A673 (cell line): ENCODE measurements at regions not wholly inside any gene's neighbourhood (a gene's known extent, or its start where the extent isn't known, plus 50 kb on each side); places are given as distances from the start of the nearest gene placed in this dataset.

ENCODE experiments used
- CTCF ChIP-seq: fragments of 300-800, 200-600 bp; sonication (generic); conservative IDR thresholded peaks from 2 replicates; pipeline ENCODE4 v1.5.1; 2017; ENCODE audit warnings: low read depth, mild to moderate bottlenecking, antibody characterized with exemption, low read length, moderate library complexity, mixed read lengths
- EZH2 ChIP-seq: fragments of 200-600 bp; sonication (generic); IDR thresholded peaks from 2 replicates; pipeline ENCODE4 v1.6.1; 2017; ENCODE audit warnings: borderline replicate concordance, low read depth, mild to moderate bottlenecking, mixed read lengths, antibody characterized with exemption, low read length; ENCODE audit not compliant: poor library complexity, severe bottlenecking

GRCh38 chr1:216904471-216904870, 181.2 kb upstream of the ESRRG start:
- TF ChIP-seq CTCF (no peak), EZH2 (no peak)
